HuH-7.5 (cell line): ENCODE measurements at regions not wholly inside any gene's neighbourhood (a gene's known extent, or its start where the extent isn't known, plus 50 kb on each side); places are given as distances from the start of the nearest gene placed in this dataset.
"Not testable (repeated sequence)": the region's sequence is repeated elsewhere in the genome, so short reads cannot be mapped to it uniquely, and the experiment has no call there.

Experiments used
- DNase-seq: peaks from one replicate; pipeline ENCODE4 v3.0.0; 2011; ENCODE audit warnings: low spot score

DNA sequence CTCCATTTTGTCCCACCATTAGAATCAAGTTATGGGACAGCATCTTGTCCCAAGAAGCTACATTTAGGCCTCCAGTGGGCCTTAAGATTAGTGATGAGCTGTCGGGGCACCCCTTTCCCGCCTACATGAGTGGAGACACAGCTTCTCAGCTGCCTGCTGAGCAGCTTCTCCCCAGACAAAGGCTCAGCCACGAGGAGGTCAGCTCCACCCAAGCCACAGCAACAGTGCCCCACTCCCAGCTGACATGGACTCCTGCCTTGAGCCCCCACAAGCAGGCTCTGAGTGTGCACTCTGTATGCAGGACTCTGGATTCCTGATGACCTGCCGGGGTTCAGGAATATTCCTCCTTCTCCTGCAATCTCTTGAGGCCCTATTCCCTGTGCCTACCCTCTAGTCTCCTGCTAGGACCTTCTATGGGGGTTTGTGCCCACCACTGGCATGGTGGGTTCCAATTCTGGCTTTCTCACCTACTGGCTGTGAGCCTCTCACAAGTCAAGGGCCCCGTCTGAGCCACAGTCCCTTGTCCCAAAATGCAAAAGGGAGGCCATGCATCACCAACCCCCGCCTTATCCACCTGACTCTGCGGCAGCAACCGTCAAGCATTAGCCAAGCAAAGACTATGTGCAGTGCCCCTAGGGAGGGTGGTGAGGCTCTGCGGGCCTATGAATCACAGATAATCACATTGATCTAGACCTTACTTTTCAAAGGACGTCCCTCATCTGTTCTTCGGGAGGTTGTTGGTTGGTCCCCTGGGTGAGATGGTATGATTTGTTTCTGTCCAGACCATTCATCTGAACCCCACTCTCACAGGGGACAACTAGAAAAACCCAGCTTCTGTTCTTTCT is 269.1 kb downstream of the MED10 start:
- no peak for DNase-seq

GRCh38 chr5:6108540-6108848 is 269.9 kb downstream of the MED10 start:
- no peak for DNase-seq

GRCh38 chr5:6107675-6108539 is 270.4 kb downstream of the MED10 start:
- no peak for DNase-seq

GRCh38 chr5:6106756-6107155 is 271.6 kb downstream of the MED10 start:
- no peak for DNase-seq

DNA sequence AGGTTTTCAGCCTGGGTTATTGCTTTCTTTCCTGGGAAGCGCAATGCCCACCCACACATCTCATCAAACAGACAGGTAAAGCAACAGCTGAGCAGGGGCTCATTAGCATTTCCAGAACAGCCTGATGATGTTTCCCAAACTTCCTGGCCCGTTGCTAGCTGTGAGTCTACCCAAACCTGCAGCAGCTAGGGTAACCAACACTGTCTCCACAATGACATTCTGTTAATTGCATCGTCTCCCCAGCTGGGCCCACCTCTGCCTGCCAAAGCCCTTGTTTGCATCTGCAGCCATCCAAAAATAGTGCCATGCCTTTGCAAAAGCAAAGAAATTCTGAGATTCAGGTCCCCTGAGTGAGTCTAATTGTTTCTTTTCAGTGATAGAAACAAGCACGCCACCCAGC is 273.0 kb downstream of the MED10 start:
- DNase-seq, result no peak

DNA sequence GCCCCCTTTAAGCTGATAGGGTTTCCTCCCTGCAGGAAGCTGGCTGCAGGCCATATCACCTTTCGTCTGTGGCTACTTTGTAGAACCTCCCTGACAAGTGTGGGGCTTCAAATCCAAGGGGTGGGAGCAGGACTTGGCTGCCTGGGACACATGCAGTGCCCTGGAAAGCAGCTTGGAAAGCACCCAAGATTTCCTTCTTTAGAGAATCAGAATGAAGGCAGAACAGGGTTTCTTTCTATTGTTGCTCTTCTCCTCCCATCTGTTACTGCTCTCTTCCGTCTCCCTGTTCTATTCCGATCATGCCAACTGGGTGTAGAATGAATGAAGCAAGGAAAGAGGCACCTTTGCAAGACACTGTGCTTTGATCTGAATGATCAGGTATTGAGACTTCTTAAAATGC is 282.2 kb downstream of the MED10 start:
- DNase-seq, result no peak

DNA sequence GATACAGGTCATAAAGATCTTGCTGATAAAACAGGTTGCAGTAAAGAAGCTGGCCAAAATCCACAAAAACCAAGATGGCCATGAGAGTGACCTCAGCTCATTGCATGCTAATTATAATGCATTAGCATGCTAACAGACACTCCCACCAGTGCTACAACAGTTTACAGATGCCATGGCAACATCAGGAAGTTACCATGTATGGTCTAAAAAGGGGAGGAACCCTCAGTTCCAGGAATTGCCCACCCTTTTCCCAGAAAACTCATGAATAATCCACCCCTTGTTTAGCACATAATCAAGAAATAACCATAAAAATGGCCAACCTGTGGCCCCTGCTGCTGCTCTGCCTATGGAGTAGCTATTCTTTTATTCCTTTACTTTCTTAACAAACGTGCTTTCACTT is 284.2 kb downstream of the MED10 start:
- not testable (repeated sequence) for DNase-seq

GRCh38 chr5:6090838-6091237 is 287.5 kb downstream of the MED10 start:
- DNase-seq, result no peak

GRCh38 chr5:6090079-6090654 is 288.2 kb downstream of the MED10 start:
- DNase-seq, result no peak

- DNase-seq, result no peak
Measured at GRCh38 chr5:6088706-6089105, 289.6 kb downstream of the MED10 start.

DNA sequence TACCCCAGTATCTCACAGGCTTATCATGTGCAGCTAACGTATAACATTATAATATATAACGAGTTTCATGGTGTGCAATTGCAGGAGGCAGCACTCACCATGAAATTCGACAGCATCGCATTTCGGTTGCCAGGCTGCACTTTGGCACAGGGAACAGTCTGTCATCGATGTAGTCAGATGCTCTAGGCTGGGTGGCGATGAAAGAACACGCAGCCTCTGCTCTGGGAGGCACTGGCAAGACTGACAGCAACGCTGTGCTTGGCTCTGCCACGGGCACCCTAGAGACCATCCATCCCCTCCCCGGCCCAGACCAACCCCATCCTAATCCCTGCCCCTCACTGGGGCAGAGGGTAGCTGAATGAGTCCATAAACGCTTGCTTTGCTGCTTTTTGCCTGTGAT is 290.8 kb downstream of the MED10 start:
- no peak for DNase-seq

GRCh38 chr5:6086871-6087270 is 291.5 kb downstream of the MED10 start:
- DNase-seq, result no peak

DNA sequence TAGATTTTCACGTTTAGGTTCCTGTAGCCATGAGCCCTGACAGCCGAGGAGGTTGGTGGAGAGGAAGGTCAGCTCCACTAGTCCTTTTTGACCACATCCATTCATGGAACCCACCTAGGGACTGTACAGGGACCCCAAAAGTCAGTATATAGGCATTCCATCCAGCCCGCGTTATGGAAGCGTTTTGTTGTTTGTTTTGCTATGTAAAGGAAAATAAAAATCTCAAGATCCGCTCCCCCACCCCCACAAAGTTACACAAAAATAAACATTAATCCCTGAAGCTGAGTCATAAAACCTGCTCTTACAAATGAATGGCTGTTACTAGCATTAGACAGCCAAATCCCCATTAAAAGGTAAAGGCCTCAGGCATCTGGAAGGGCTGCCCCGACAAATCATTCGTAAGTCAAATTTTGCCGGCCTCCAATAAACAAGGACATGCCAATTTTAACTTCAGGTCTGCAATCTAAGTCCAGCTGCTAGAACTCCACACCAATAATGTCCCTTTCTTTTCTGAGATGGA is 292.9 kb downstream of the MED10 start:
- no peak for DNase-seq

DNA sequence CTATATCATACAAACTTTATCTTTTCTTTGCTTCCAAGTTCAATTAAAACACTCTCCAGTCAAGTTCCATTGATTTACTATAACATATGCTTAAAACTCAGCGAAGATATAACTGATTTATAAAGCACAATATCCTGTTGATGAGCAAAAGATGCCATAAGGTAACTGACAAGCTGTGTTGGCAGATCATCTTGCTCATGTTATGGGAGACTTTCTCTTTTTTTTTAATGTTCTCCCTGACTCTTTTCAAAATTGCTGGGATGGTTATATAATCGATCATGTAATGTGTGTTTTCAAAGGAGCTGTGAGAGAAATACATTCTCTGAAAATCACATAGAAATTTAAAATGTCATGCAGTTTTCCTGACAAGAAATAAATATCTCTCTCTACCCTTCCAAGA is 293.5 kb downstream of the MED10 start:
- no peak for DNase-seq

DNA sequence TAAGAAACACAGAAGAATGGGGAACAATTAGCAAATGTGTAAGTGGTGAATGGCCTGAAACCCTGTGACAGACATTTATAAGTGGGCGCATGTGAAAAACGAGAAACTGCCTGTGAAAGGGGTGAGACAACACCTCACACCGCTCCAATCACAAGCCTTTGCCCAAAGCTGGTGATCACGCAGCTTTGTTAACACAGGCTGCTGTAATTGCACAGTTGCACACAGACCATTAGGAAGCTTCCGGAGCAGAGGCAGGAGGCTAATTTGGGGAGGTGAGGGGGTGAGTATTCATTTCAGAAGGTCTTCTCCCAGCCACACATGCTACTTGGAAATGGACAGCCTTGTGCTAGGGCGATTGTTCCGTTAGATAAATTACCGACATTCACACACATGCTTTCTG is 294.0 kb downstream of the MED10 start:
- no peak for DNase-seq

DNA sequence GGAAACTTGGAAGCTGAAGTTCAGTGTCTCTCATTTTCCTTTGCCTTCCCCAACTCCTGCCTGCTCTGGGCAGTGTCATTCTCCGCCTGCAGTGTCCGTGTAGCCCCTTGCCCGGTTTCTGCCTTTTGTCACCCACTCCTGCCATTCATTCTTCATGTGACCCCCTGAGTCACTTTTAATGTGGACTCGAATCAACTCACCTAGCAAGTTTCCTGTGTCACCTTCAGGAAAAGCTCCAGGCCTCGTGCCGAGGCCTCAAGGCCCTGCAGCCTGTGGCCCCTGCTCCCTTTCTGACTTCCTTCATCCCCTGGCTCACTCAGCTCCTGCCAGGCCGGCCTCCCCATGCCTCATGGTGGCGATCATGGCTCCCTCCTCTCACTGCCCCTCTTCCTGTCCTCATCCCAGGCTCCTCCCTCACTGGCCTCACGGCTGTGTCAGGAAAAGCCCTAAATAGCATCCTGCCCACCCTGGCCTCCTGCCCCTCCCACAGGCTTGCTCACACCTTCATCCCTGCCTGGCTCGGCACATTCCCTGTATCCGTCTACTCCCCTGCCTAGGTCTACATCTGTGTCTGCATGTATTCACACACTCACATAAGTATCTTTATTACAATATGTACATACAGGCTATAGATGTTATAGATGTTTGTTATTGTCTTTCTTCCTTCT is 294.9 kb downstream of the MED10 start:
- DNase-seq, result no peak

DNA sequence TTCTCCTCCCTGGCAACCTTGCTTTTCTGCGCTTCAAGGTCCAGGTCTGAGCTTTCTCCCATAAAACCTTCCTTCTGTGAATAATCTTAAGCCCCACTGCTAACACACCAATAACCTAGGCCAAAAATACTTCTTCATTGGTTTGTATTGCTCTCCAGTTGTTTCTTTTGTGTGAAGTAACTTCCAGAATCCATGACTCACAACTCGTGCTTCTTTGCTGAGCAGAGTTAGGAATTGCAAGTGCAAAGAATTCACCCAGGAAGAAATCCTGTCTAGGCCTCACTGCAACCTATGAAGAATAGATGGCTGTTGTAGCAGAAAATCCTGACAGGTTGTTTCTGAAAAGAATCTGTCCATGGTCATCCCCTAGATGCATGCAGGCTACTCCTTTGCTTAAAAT is 295.7 kb downstream of the MED10 start:
- no peak for DNase-seq

- DNase-seq, result no peak
Measured at GRCh38 chr5:6081727-6082210, 296.6 kb downstream of the MED10 start.

- no peak for DNase-seq
Measured at GRCh38 chr5:6080930-6081726, 297.2 kb downstream of the MED10 start.

DNA sequence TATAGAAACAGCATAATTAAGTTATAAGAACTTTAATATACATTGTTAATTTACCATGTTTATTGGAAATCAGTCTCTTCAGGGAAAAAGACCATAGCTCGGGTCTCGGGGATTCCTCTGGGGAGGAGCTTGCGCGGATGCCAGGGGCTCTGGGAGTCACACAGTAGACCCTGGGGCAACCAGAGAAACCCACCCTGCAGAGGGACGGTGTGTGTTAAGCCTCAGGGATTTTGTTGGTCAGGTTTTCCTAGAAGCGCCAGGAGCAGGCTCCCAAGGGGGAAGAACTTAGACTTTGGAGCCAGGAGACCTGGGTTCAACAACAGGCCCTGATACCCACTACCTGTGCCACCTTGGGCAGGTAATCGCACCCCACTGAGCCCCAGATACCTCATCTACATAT is 297.9 kb downstream of the MED10 start:
- DNase-seq, result no peak

DNA sequence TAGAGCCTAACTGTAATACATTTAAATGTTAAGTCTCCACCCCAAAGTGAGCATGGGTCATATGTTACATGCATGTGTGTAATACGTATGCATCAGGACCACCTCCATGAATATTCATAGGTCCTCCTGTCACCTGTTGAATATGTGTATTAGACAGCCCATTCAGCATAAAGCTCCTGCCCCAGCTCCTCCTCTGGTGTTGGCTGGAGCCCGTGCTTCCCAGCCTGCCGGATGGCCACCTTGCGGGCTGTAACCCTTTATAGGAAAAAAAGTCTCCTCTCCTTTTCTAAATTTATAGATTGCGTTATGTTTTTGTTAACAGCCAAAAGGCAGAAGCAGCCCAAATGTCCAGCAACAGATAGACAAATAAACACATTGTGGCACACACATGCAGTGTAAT is 299.5 kb downstream of the MED10 start:
- DNase-seq, result no peak
